ENCODE measurements at regions not wholly inside any gene's neighbourhood (a gene's known extent, or its start where the extent isn't known, plus 50 kb on each side); places are given as distances from the start of the nearest gene placed in this dataset.

DNA sequence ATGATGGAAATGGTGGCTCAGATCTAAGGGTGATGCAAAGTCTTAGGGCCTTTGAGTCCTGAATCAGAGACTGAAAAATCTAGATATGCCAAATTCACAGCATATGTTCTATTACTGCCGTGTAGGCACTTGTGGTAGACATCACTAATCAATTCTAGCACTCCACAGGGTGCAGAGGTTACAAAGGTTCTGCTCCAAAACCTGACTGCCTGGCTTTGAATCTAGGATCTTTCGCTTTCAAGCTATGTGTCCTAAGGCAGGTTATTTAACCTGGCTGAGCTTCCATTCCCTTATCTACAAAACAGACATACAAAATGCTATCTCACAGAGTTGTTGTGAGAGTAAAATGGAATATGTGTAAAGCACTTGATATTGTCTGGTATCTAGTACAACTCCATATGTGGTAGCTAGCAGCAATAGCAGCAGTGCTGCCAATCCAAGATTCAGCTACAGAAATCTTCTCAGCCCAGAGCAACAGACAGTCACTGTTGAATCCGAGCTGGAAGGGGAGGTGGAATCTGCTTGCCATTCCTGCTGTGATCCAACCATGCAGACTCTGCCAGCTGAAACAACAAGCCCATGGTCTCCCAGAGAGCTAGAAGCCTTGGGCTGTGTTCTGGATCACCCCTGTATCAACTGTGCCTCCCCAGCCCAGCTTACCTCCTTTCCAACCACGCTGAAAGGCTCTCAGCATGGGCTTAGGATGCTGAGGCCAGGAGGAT, 206.9 kb downstream of the TFAP2C start:
- H4K20me1 ChIP-seq (ENCODE audit: control insufficient read depth, insufficient read depth, insufficient read length), result no peaks in the 10 kb centered on the region
- Mint-ChIP-seq H3K9me3 (no peaks in the 10 kb centered on the region), H3K4me3 (no peak overlapping the region), H3K4me1 (peaks cover 25 to 30% of the 10 kb centered on the region in 2 experiments), H3K36me3 (ENCODE audit: insufficient read depth in 1 of 3, low read depth in 3 of 3) (no peaks in the 10 kb centered on the region; a peak in 1 of 7 replicates), H3K27me3 (ENCODE audit: low read depth) (peaks cover 28% of the 10 kb centered on the region), H3K27ac (no peak overlapping the region)
- WGBS (ENCODE audit: extremely low coverage, insufficient read length, low lambda C conversion rate), result no CpG with 5 or more reads among the region's 4 CpGs
- H3K79me1 ChIP-seq (ENCODE audit: insufficient read depth, low read depth, low read length, poor library complexity, severe bottlenecking), result no peaks in the 10 kb centered on the region
- H4K5ac ChIP-seq (ENCODE audit: insufficient read length, low read depth, low read length), result no peak overlapping the region
- no peak overlapping the region for H3K4ac ChIP-seq (ENCODE audit: low read depth, low read length)
- no peaks in the 10 kb centered on the region for H3K79me2 ChIP-seq (ENCODE audit: insufficient read depth, low read length)
- no peak overlapping the region for H2BK120ac ChIP-seq (ENCODE audit: low read depth, low read length, poor library complexity, severe bottlenecking)
- no peak for DNase-seq
- H3K27ac ChIP-seq (ENCODE audit: insufficient read length, low read depth, low read length), result no peak overlapping the region
- H3K14ac ChIP-seq (ENCODE audit: insufficient read depth, low read length), result no peak overlapping the region
- H2BK20ac ChIP-seq (ENCODE audit: low read depth, low read length, poor library complexity, severe bottlenecking), result no peak overlapping the region
- no peak overlapping the region for H3K9ac ChIP-seq (ENCODE audit: extremely low read depth, insufficient read length, low read length)
- no peak overlapping the region for H4K91ac ChIP-seq (ENCODE audit: insufficient read length, low read depth, low read length)
- no peak overlapping the region for H3T11ph ChIP-seq (ENCODE audit: low read length)
- no peak overlapping the region for H4K8ac ChIP-seq (replicated peaks; ENCODE audit: insufficient read length, low read depth, low read length)
- no peaks in the 10 kb centered on the region; the same call in 1 of the 2 replicates for H3K27me3 ChIP-seq (ENCODE audit: insufficient read depth, low read length)
- H3K56ac ChIP-seq (ENCODE audit: insufficient read length, low read depth, low read length), result no peak overlapping the region
- H3K23me2 ChIP-seq (ENCODE audit: insufficient read length, low read depth, low read length, poor library complexity, severe bottlenecking), result no peaks in the 10 kb centered on the region
- no peaks in the 10 kb centered on the region for H3K4me1 ChIP-seq (ENCODE audit: insufficient read depth, low read length)
- H2AFZ ChIP-seq (ENCODE audit: low read length), result no peak overlapping the region
- H3K9me3 ChIP-seq (ENCODE audit: control insufficient read depth, low read depth, low read length), result no peaks in the 10 kb centered on the region
- no peak overlapping the region for H2BK5ac ChIP-seq (ENCODE audit: insufficient read length, low read length)
- H2BK15ac ChIP-seq (ENCODE audit: low read depth, low read length), result no peak overlapping the region
- no peak overlapping the region for H3K18ac ChIP-seq (ENCODE audit: insufficient read length, low read depth, low read length)
- no peak overlapping the region for H3K23ac ChIP-seq (ENCODE audit: insufficient read length, low read depth, low read length)
- no peak for TF ChIP-seq CTCF (conservative IDR thresholded peaks at IDR 0.05)
- H2AK5ac ChIP-seq (ENCODE audit: insufficient read length, low read length), result no peak overlapping the region
- no peak overlapping the region for H2BK12ac ChIP-seq (ENCODE audit: insufficient read length, low read depth, low read length)
- H3K4me2 ChIP-seq (ENCODE audit: insufficient read depth, insufficient read length, low read length), result no peak overlapping the region
